ENCODE measurements at regions not wholly inside any gene's neighbourhood (a gene's known extent, or its start where the extent isn't known, plus 50 kb on each side); places are given as distances from the start of the nearest gene placed in this dataset.

GRCh38 chr16:48487287-48487686 lies 102.1 kb upstream of the SIAH1 start:
- DNase-seq (ENCODE audit: low spot score): no peak

GRCh38 chr16:48481772-48482171 lies 96.6 kb upstream of the SIAH1 start:
- no peak for DNase-seq (ENCODE audit: low spot score)

GRCh38 chr16:48481211-48481610 lies 96.0 kb upstream of the SIAH1 start:
- no peak for DNase-seq (ENCODE audit: low spot score)

- no peak for DNase-seq (ENCODE audit: low spot score)
Observed at GRCh38 chr16:48479955-48480354, 94.7 kb upstream of the SIAH1 start.

GRCh38 chr16:48479329-48479728 lies 94.1 kb upstream of the SIAH1 start:
- DNase-seq (ENCODE audit: low spot score): no peak

GRCh38 chr16:48478393-48478792 lies 93.2 kb upstream of the SIAH1 start:
- no peak for DNase-seq (ENCODE audit: low spot score)

- DNase-seq (ENCODE audit: low spot score): no peak
Observed at GRCh38 chr16:48471435-48471834, 86.2 kb upstream of the SIAH1 start.

- DNase-seq (ENCODE audit: low spot score): no peak
Observed at GRCh38 chr16:48462106-48462740, 77.0 kb upstream of the SIAH1 start.

GRCh38 chr16:48459167-48459566 lies 74.0 kb upstream of the SIAH1 start:
- DNase-seq (ENCODE audit: low spot score): no peak

GRCh38 chr16:48454051-48454450 lies 68.8 kb upstream of the SIAH1 start:
- DNase-seq (ENCODE audit: low spot score): no peak

- DNase-seq (ENCODE audit: low spot score): no peak
Observed at GRCh38 chr16:48452991-48453760, 68.0 kb upstream of the SIAH1 start.

- no peak for DNase-seq (ENCODE audit: low spot score)
Observed at GRCh38 chr16:48451323-48451722, 66.1 kb upstream of the SIAH1 start.

GRCh38 chr16:48450367-48450766 lies 65.2 kb upstream of the SIAH1 start:
- DNase-seq (ENCODE audit: low spot score): no peak

GRCh38 chr16:48448841-48449481 lies 63.7 kb upstream of the SIAH1 start:
- DNase-seq (ENCODE audit: low spot score): no peak

GRCh38 chr16:48447940-48448536 lies 62.8 kb upstream of the SIAH1 start:
- DNase-seq (ENCODE audit: low spot score): no peak

GRCh38 chr16:48447428-48447827 lies 62.2 kb upstream of the SIAH1 start:
- no peak for DNase-seq (ENCODE audit: low spot score)

GRCh38 chr16:48446534-48446920 lies 61.3 kb upstream of the SIAH1 start:
- DNase-seq (ENCODE audit: low spot score): no peak

GRCh38 chr16:48445782-48446533 lies 60.7 kb upstream of the SIAH1 start:
- DNase-seq (ENCODE audit: low spot score): no peak

GRCh38 chr16:48444574-48444973 lies 59.4 kb upstream of the SIAH1 start:
- no peak for DNase-seq (ENCODE audit: low spot score)

GRCh38 chr16:48442379-48442778 lies 57.2 kb upstream of the SIAH1 start:
- no peak for DNase-seq (ENCODE audit: low spot score)

GRCh38 chr16:48441863-48442279 lies 56.7 kb upstream of the SIAH1 start:
- peak; percentile 53 for DNase-seq (ENCODE audit: low spot score)

- no peak for DNase-seq (ENCODE audit: low spot score)
Observed at GRCh38 chr16:48441106-48441505, 55.9 kb upstream of the SIAH1 start.

Measured in HuH-7.5 (cell line).